OCI-LY3 (cell line): ENCODE measurements at regions not wholly inside any gene's neighbourhood (a gene's known extent, or its start where the extent isn't known, plus 50 kb on each side); places are given as distances from the start of the nearest gene placed in this dataset.

ENCODE experiments used
- H2AFZ ChIP-seq: fragments of 200-600, 300-600 bp; shearing (Covaris generic); 2 replicates; pipeline ENCODE4 v1.6.0; 2014; ENCODE audit warnings: antibody characterized with exemption, low read depth, low read length
- H3K27ac ChIP-seq: fragments of 200-600, 300-600 bp; sonication (generic); 2 replicates; pipeline ENCODE4 v1.5.1; 2014; ENCODE audit warnings: mild to moderate bottlenecking, low read length, moderate library complexity, mixed read lengths
- H3K27me3 ChIP-seq: fragments of 200-600, 300-600 bp; sonication (generic); 2 replicates; pipeline ENCODE4 v1.6.1; 2014; ENCODE audit warnings: low read depth, low read length, mixed read lengths
- H3K36me3 ChIP-seq: fragments of 200-600, 300-600 bp; sonication (generic); replicated peaks from 2 replicates; pipeline ENCODE3; 2014; ENCODE audit warnings: low read depth, low read length, mixed read lengths
- H3K4me1 ChIP-seq: fragments of 300-600, 200-600 bp; sonication (generic); 2 replicates; pipeline ENCODE4 v1.6.1; 2014; ENCODE audit warnings: low read length, mixed read lengths
- H3K4me2 ChIP-seq: fragments of 200-600, 300-600 bp; sonication (generic); 2 replicates; pipeline ENCODE4 v1.6.1; 2014; ENCODE audit warnings: low read length, mixed read lengths
- H3K4me3 ChIP-seq: fragments of 300-600, 200-600 bp; sonication (generic); 2 replicates; pipeline ENCODE4 v1.5.1; 2014; ENCODE audit warnings: antibody characterized with exemption, mild to moderate bottlenecking, low read length, moderate library complexity
- H3K79me2 ChIP-seq: fragments of 300-600, 200-600 bp; shearing (Covaris generic); 2 replicates; pipeline ENCODE4 v1.6.1; 2014; ENCODE audit warnings: mild to moderate bottlenecking, low read length, mixed read lengths
- H3K9ac ChIP-seq: fragments of 300-600, 200-600 bp; shearing (Covaris generic); 2 replicates; pipeline ENCODE4 v1.6.0; 2014; ENCODE audit warnings: mild to moderate bottlenecking, low read length, moderate library complexity
- H3K9me3 ChIP-seq: fragments of 200-600, 300-600 bp; shearing (Covaris generic); 2 replicates; pipeline ENCODE4 v1.6.1; 2014; ENCODE audit warnings: low read length, mixed read lengths; ENCODE audit not compliant: insufficient read depth
- H4K20me1 ChIP-seq: fragments of 200-600, 300-600 bp; sonication (generic); 2 replicates; pipeline ENCODE4 v1.6.1; 2016; ENCODE audit warnings: low read length, mixed read lengths; ENCODE audit not compliant: insufficient read depth
- CTCF ChIP-seq: fragments of 200-600, 300-600 bp; sonication (generic); IDR thresholded peaks from 2 replicates; pipeline ENCODE4 v1.5.1; 2014; ENCODE audit warnings: antibody characterized with exemption, low read length, low read depth
- EZH2phosphoT487 ChIP-seq: fragments of 200-600 bp; shearing (Covaris generic); IDR thresholded peaks from 2 replicates; pipeline ENCODE4 v1.6.1; 2018; ENCODE audit warnings: antibody characterized with exemption, mixed run types, low read depth

DNA sequence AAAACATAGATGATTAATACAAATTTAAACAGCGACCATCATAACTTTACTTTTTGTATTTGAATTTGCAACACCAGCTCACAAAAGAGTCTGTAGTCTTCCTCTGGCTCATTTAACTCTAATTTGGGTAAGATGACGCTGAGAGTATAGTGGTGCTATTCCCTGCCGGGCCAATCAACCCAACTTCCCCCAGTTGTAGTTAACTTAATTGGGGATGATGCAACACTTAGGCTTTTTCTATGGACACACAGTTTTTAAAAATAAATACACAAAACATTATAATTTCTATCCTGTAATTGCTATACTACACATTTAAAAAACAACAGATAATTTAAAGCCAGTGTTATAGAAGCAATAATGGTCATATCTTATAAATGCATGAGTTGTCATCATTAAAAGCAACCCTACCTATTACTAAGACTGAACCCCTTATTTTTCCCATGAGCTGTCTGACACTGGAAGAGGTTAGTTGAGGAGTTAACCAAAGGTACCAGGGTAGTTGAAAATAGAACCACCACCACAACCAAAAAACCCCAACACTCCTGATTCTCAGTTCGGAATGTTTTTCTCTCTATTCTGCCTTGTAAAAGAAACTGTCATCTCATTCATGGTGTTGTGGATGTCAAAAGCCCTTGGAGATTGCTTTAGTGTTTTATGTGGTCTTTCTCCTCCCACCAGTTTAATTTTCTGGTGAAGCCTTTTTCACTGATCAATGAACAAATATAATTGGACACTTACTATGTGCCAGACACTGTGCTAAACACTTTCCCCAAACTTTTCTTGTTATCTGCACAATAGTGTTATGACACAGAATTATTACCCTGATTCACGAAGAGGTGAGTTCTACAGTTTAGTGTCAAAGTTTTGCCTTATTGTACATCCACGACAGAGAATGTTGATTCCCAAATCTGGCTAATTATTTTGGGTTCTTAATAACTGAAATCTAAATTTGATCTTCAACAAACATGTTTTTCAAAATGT lies 61.5 kb upstream of the RAPGEF2 start:
- H2AFZ ChIP-seq = no peak overlapping the region

DNA sequence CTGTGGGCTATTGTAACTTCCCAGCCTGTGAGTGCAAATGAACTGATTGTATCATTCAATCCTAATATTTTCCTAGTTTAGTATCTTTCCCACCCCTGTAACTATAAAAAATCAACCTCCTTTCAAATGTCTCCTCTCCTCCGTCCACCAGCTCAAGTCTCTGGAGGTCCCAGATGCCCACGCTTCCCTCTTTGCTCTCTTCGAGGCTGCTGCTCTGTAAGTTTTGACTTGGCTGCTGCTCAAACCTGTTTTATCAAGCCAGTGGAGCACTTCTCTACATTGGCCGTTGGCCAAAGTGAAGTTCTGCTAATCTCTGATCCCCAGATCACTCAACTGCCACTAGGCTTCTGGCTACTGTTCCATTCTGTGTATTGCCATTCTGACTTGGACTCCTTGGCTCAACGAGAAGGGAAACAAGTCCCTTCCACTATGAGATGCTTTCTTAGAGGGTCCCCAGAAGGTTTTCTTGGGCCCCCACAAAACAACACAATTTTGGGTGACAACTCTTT lies 60.7 kb upstream of the RAPGEF2 start:
- Histone ChIP-seq H4K20me1 (no peaks in the 10 kb centered on the region), H3K36me3 (no peaks in the 10 kb centered on the region), H3K4me1 (peaks cover 5% of the 10 kb centered on the region; the same call in 1 of the 2 replicates), H3K4me3 (no peak overlapping the region), H3K79me2 (no peaks in the 10 kb centered on the region), H3K27me3 (peaks cover 72% of the 10 kb centered on the region), H2AFZ (no peak overlapping the region), H3K9ac (no peak overlapping the region), H3K9me3 (no peaks in the 10 kb centered on the region), H3K4me2 (0 out of 2 replicates have a peak overlapping the region, but pooled peaks have one; percentile 8), H3K27ac (no peak overlapping the region)
- no peak for TF ChIP-seq CTCF
- no peak for TF ChIP-seq EZH2phosphoT487

More for the DNA sequence above, 61.5 kb upstream of the RAPGEF2 start:
- Histone ChIP-seq H3K9me3 (no peaks in the 10 kb centered on the region), H3K4me3 (no peak overlapping the region), H3K27ac (no peak overlapping the region), H3K9ac (no peak overlapping the region), H3K79me2 (no peaks in the 10 kb centered on the region), H3K4me2 (no peak overlapping the region), H3K27me3 (peaks cover 74% of the 10 kb centered on the region), H4K20me1 (no peaks in the 10 kb centered on the region), H3K4me1 (peaks cover 5% of the 10 kb centered on the region; the same call in 1 of the 2 replicates), H3K36me3 (no peaks in the 10 kb centered on the region)
- TF ChIP-seq EZH2phosphoT487 (no peak), CTCF (no peak)

GRCh38 chr4:159042868-159043267 lies 60.0 kb upstream of the RAPGEF2 start:
- Histone ChIP-seq H3K4me1 (peaks cover 5% of the 10 kb centered on the region; the same call in 1 of the 2 replicates), H3K27me3 (peaks cover 73% of the 10 kb centered on the region), H3K9ac (no peak overlapping the region), H4K20me1 (no peaks in the 10 kb centered on the region), H3K9me3 (no peaks in the 10 kb centered on the region), H2AFZ (no peak overlapping the region), H3K27ac (no peak overlapping the region), H3K36me3 (no peaks in the 10 kb centered on the region), H3K4me3 (no peak overlapping the region), H3K4me2 (no peak overlapping the region), H3K79me2 (no peaks in the 10 kb centered on the region)
- no peak for TF ChIP-seq EZH2phosphoT487
- no peak for TF ChIP-seq CTCF

GRCh38 chr4:159043861-159044260 lies 59.0 kb upstream of the RAPGEF2 start:
- no peak overlapping the region for H3K4me2 ChIP-seq
- no peaks in the 10 kb centered on the region for H3K36me3 ChIP-seq
- no peak overlapping the region for H2AFZ ChIP-seq
- H3K79me2 ChIP-seq = no peaks in the 10 kb centered on the region
- H3K27ac ChIP-seq = no peak overlapping the region
- peaks cover 69% of the 10 kb centered on the region for H3K27me3 ChIP-seq
- TF ChIP-seq EZH2phosphoT487 (no peak), CTCF (no peak)
- H3K4me3 ChIP-seq = no peak overlapping the region
- no peaks in the 10 kb centered on the region for H4K20me1 ChIP-seq
- no peak overlapping the region for H3K9ac ChIP-seq
- no peaks in the 10 kb centered on the region for H3K9me3 ChIP-seq
- peaks cover 5% of the 10 kb centered on the region; the same call in 1 of the 2 replicates for H3K4me1 ChIP-seq
